Astrocyte (in vitro differentiated cells and primary cell): ENCODE measurements at regions not wholly inside any gene's neighbourhood (a gene's known extent, or its start where the extent isn't known, plus 50 kb on each side); places are given as distances from the start of the nearest gene placed in this dataset.

Experiments
- DNase-seq: peaks from one replicate; pipeline ENCODE4 v3.0.0-alpha.2; 2010; ENCODE audit warnings: low read depth
- FAIRE-seq: peaks from 2 replicates; lab custom pipeline; 2011; peaks lifted over from hg19 to GRCh38; lab: Jason Lieb, UNC
- H2AFZ ChIP-seq: 2 replicates; pipeline ENCODE4 v1.6.0; 2012; ENCODE audit warnings: low read depth, low read length, inconsistent platforms
- H3K27ac ChIP-seq: 2 replicates; pipeline ENCODE4 v1.5.1; 2011; ENCODE audit warnings: low read depth, low read length, inconsistent platforms
- H3K27me3 ChIP-seq: 2 replicates; pipeline ENCODE4 v1.6.0; 2011; ENCODE audit warnings: low read length, inconsistent platforms; ENCODE audit not compliant: insufficient read depth
- H3K36me3 ChIP-seq: 2 replicates; pipeline ENCODE4 v1.5.1; 2011; ENCODE audit warnings: low read length, inconsistent platforms; ENCODE audit not compliant: insufficient read depth
- H3K4me1 ChIP-seq: 2 replicates; pipeline ENCODE4 v1.5.1; 2011; ENCODE audit warnings: low read length, inconsistent platforms; ENCODE audit not compliant: insufficient read depth
- H3K4me2 ChIP-seq: 2 replicates; pipeline ENCODE4 v1.6.0; 2012; ENCODE audit warnings: low read length, inconsistent platforms
- H3K4me3 ChIP-seq: 2 replicates; pipeline ENCODE4 v1.5.1; 2011; ENCODE audit warnings: low read depth, mild to moderate bottlenecking, low read length, inconsistent platforms; ENCODE audit not compliant: insufficient read depth
- H3K79me2 ChIP-seq: 2 replicates; pipeline ENCODE4 v1.6.0; 2012; ENCODE audit warnings: mild to moderate bottlenecking, low read length, inconsistent platforms; ENCODE audit not compliant: insufficient read depth
- H3K9ac ChIP-seq: 2 replicates; pipeline ENCODE4 v1.6.0; 2012; ENCODE audit warnings: mild to moderate bottlenecking, low read length, inconsistent platforms
- H3K9me3 ChIP-seq: 2 replicates; pipeline ENCODE4 v1.5.1; 2012; ENCODE audit warnings: low read depth, mild to moderate bottlenecking, low read length, inconsistent platforms; ENCODE audit not compliant: insufficient read depth
- H4K20me1 ChIP-seq: 2 replicates; pipeline ENCODE4 v1.6.0; 2012; ENCODE audit warnings: low read length, inconsistent platforms; ENCODE audit not compliant: insufficient read depth
- H3K27ac Mint-ChIP-seq: one replicate; pipeline ENCODE4 v1.8.0; 2021; ENCODE audit warnings: mild to moderate bottlenecking, mixed read lengths; ENCODE audit not compliant: unreplicated experiment
- H3K27me3 Mint-ChIP-seq: one replicate; pipeline ENCODE4 v1.8.0; 2021; ENCODE audit warnings: low read depth, mixed read lengths; ENCODE audit not compliant: unreplicated experiment
- H3K36me3 Mint-ChIP-seq: one replicate; pipeline ENCODE4 v1.8.0; 2021; ENCODE audit warnings: low read depth, mixed read lengths; ENCODE audit not compliant: unreplicated experiment
- H3K4me1 Mint-ChIP-seq: one replicate; pipeline ENCODE4 v1.8.0; 2021; ENCODE audit warnings: low read depth, mixed read lengths; ENCODE audit not compliant: unreplicated experiment
- H3K4me3 Mint-ChIP-seq: one replicate; pipeline ENCODE4 v1.8.0; 2021; ENCODE audit warnings: mild to moderate bottlenecking, moderate library complexity, mixed read lengths; ENCODE audit not compliant: unreplicated experiment
- H3K9me3 Mint-ChIP-seq: one replicate; pipeline ENCODE4 v1.8.0; 2021; ENCODE audit warnings: mild to moderate bottlenecking, mixed read lengths; ENCODE audit not compliant: unreplicated experiment
- CTCF ChIP-seq: IDR thresholded peaks from 2 replicates; pipeline ENCODE4 v1.5.1; 2011; ENCODE audit warnings: low read depth, mild to moderate bottlenecking, inconsistent platforms, low read length, moderate library complexity; ENCODE audit not compliant: insufficient read depth
- EZH2 ChIP-seq: IDR thresholded peaks from 2 replicates; pipeline ENCODE4 v1.6.1; 2012; ENCODE audit warnings: mild to moderate bottlenecking, low read length, inconsistent platforms; ENCODE audit not compliant: insufficient read depth

- H3K4me3 ChIP-seq, result no peak overlapping the region
- no peak overlapping the region for H2AFZ ChIP-seq
- H3K36me3 Mint-ChIP-seq, result no peaks in the 10 kb centered on the region
- peaks cover 2% of the 10 kb centered on the region for H3K4me1 Mint-ChIP-seq
- H3K27me3 Mint-ChIP-seq, result peaks cover 48% of the 10 kb centered on the region
- no peak overlapping the region for H3K27ac ChIP-seq
- H3K27ac Mint-ChIP-seq, result no peak overlapping the region
- no peaks in the 10 kb centered on the region for H3K4me1 ChIP-seq
- peak; percentile 52 for TF ChIP-seq CTCF
- TF ChIP-seq EZH2, result no peak
- no peaks in the 10 kb centered on the region for H3K36me3 ChIP-seq
- H3K9me3 Mint-ChIP-seq, result no peaks in the 10 kb centered on the region
- FAIRE-seq (no peak), DNase-seq (no peak)
- no peak overlapping the region for H3K9ac ChIP-seq
- no peaks in the 10 kb centered on the region for H3K27me3 ChIP-seq
- H3K4me2 ChIP-seq, result no peak overlapping the region
- H4K20me1 ChIP-seq, result no peaks in the 10 kb centered on the region
- H3K79me2 ChIP-seq, result no peaks in the 10 kb centered on the region
- H3K9me3 ChIP-seq, result no peaks in the 10 kb centered on the region
- H3K4me3 Mint-ChIP-seq, result no peak overlapping the region
Observed at GRCh38 chr9:135343837-135344522, 135.6 kb upstream of the PPP1R26 start.

GRCh38 chr9:135344523-135344901 is 135.1 kb upstream of the PPP1R26 start:
- H3K27ac Mint-ChIP-seq, result no peak overlapping the region
- no peak for DNase-seq

GRCh38 chr9:135344915-135345500 is 134.6 kb upstream of the PPP1R26 start:
- FAIRE-seq, result no peak
- H3K9me3 Mint-ChIP-seq, result no peaks in the 10 kb centered on the region
- Histone ChIP-seq H3K27me3 (no peaks in the 10 kb centered on the region), H3K36me3 (no peaks in the 10 kb centered on the region), H3K4me3 (no peak overlapping the region), H2AFZ (no peak overlapping the region), H3K9ac (no peak overlapping the region), H3K27ac (no peak overlapping the region), H3K79me2 (no peaks in the 10 kb centered on the region), H3K4me2 (no peak overlapping the region), H4K20me1 (no peaks in the 10 kb centered on the region), H3K9me3 (no peaks in the 10 kb centered on the region), H3K4me1 (no peaks in the 10 kb centered on the region)
- no peak overlapping the region for H3K4me3 Mint-ChIP-seq
- H3K4me1 Mint-ChIP-seq, result peaks cover under 1% of the 10 kb centered on the region
- H3K27ac Mint-ChIP-seq, result no peak overlapping the region
- DNase-seq, result no peak
- peaks cover 55% of the 10 kb centered on the region for H3K27me3 Mint-ChIP-seq
- no peaks in the 10 kb centered on the region for H3K36me3 Mint-ChIP-seq
- TF ChIP-seq CTCF, result no peak
- TF ChIP-seq EZH2, result no peak

More at GRCh38 chr9:135344523-135344901, 135.1 kb upstream of the PPP1R26 start:
- H3K4me3 ChIP-seq, result no peak overlapping the region
- no peaks in the 10 kb centered on the region for H3K9me3 ChIP-seq
- H3K9ac ChIP-seq, result no peak overlapping the region
- TF ChIP-seq EZH2, result no peak
- no peak overlapping the region for H2AFZ ChIP-seq
- H3K27me3 Mint-ChIP-seq, result peaks cover 52% of the 10 kb centered on the region
- H3K27ac ChIP-seq, result no peak overlapping the region
- no peaks in the 10 kb centered on the region for H3K36me3 ChIP-seq
- no peak for FAIRE-seq
- no peak overlapping the region for H3K4me3 Mint-ChIP-seq
- H3K9me3 Mint-ChIP-seq, result no peaks in the 10 kb centered on the region
- no peaks in the 10 kb centered on the region for H3K36me3 Mint-ChIP-seq
- no peak overlapping the region for H3K4me2 ChIP-seq
- no peaks in the 10 kb centered on the region for H3K27me3 ChIP-seq
- no peaks in the 10 kb centered on the region for H4K20me1 ChIP-seq
- peaks cover 2% of the 10 kb centered on the region for H3K4me1 Mint-ChIP-seq
- no peaks in the 10 kb centered on the region for H3K4me1 ChIP-seq
- H3K79me2 ChIP-seq, result no peaks in the 10 kb centered on the region
